Panc1 (cell line): ENCODE measurements at regions not wholly inside any gene's neighbourhood (a gene's known extent, or its start where the extent isn't known, plus 50 kb on each side); places are given as distances from the start of the nearest gene placed in this dataset.

ENCODE experiments used
- ATAC-seq: fragments of 200-7000 bp; cut with Tn5 transposase; 2 replicates; pipeline ENCODE4 v1.9.1; 2020; ENCODE audit warnings: mild to moderate bottlenecking, moderate library complexity
- BruUV-seq: library from RNA; stranded (reverse); fragments of 400-500 nt; replicated peaks from 2 replicates; lab custom pipeline; 2021; lab: Mats Ljungman, UMichigan
- CTCF ChIA-PET: fragments of 300-600 bp; sonication (Branson Sonifier 250); formaldehyde crosslinking; loops from one replicate; lab custom pipeline; 2022; ENCODE audit warnings: antibody characterized with exemption; lab: Charles Lee
- POLR2A ChIA-PET: fragments of 300-600 bp; sonication (Branson Sonifier 250); formaldehyde crosslinking; loops from one replicate; lab custom pipeline; 2022; ENCODE audit warnings: antibody characterized with exemption; lab: Charles Lee
- DNase-seq: peaks from one replicate; pipeline ENCODE4 v3.0.0-alpha.2; 2010; ENCODE audit warnings: low read depth, low spot score
- H3K27ac ChIP-seq: 2 replicates; pipeline ENCODE4 v1.5.1; 2011; ENCODE audit warnings: mild to moderate bottlenecking, low read length, inconsistent platforms
- H3K27me3 ChIP-seq: fragments of 200-500 bp; sonication (Bioruptor generic); 2 replicates; pipeline ENCODE4 v1.6.0; 2014; ENCODE audit warnings: low read length, inconsistent platforms; ENCODE audit not compliant: control insufficient read depth, insufficient read depth
- H3K36me3 ChIP-seq: fragments of 200-500 bp; sonication (Bioruptor generic); 2 replicates; pipeline ENCODE4 v1.5.1; 2014; ENCODE audit warnings: inconsistent platforms, mild to moderate bottlenecking, low read length, moderate library complexity; ENCODE audit not compliant: control insufficient read depth, insufficient read depth
- H3K4me1 ChIP-seq: 2 replicates; pipeline ENCODE4 v1.5.1; 2011; ENCODE audit warnings: inconsistent platforms, mild to moderate bottlenecking, low read length, moderate library complexity; ENCODE audit not compliant: control insufficient read depth, insufficient read depth
- H3K4me3 ChIP-seq, 2 experiments: 2 replicates each; pipeline ENCODE4 v1.5.1; 2011 to 2012; ENCODE audit warnings: low read depth in 2 of 2, low read length in 2 of 2, mild to moderate bottlenecking in 2 of 2, inconsistent platforms in 1 of 2, moderate library complexity in 1 of 2
- H3K9me3 ChIP-seq: fragments of 200-500 bp; sonication (Bioruptor generic); 2 replicates; pipeline ENCODE4 v1.5.1; 2014; ENCODE audit warnings: low read depth, mild to moderate bottlenecking, inconsistent platforms, low read length, moderate library complexity; ENCODE audit not compliant: control insufficient read depth, insufficient read depth
- POLR2AphosphoS5 ChIP-seq: IDR thresholded peaks from 2 replicates; pipeline ENCODE4 v1.6.1; 2012; ENCODE audit warnings: mild to moderate bottlenecking, low read depth, low read length, moderate library complexity
- SIN3A ChIP-seq: IDR thresholded peaks from 2 replicates; pipeline ENCODE4 v1.6.1; 2012; ENCODE audit warnings: low read depth, mild to moderate bottlenecking, low read length, moderate library complexity, borderline replicate concordance; ENCODE audit not compliant: insufficient read depth
- TCF7L2 ChIP-seq: IDR thresholded peaks from 2 replicates; pipeline ENCODE4 v1.6.1; 2011; ENCODE audit warnings: mild to moderate bottlenecking, low read depth, low read length, inconsistent platforms
- in situ Hi-C: cut with HindIII; loops from 2 replicates; pipeline ENCODE4 v1.10.0; 2016; ENCODE audit warnings: low sequenced_read_pairs, low pct_unique_long_range_greater_than_20kb
- intact Hi-C: fragments of 100-400 bp; cut with micrococcal nuclease; formaldehyde crosslinking; loops from one replicate; pipeline ENCODE4 v1.10.0; 2022; ENCODE audit not compliant: unreplicated experiment
- TF ChIP-seq, protein P1 (sequence below), 2 experiments: IDR thresholded peaks; 2 replicates each; pipeline ENCODE4 v1.6.1; 2011 to 2012; ENCODE audit warnings: low read depth in 2 of 2, control low read depth in 1 of 2, low read length in 1 of 2, mild to moderate bottlenecking in 1 of 2, moderate library complexity in 1 of 2; ENCODE audit not compliant: insufficient read depth in 1 of 2
- TF ChIP-seq, protein P2 (sequence below): fragments of 450-650 bp; IDR thresholded peaks from 2 replicates; pipeline ENCODE4 v1.5.1; 2017; ENCODE audit warnings: mild to moderate bottlenecking

DNA sequence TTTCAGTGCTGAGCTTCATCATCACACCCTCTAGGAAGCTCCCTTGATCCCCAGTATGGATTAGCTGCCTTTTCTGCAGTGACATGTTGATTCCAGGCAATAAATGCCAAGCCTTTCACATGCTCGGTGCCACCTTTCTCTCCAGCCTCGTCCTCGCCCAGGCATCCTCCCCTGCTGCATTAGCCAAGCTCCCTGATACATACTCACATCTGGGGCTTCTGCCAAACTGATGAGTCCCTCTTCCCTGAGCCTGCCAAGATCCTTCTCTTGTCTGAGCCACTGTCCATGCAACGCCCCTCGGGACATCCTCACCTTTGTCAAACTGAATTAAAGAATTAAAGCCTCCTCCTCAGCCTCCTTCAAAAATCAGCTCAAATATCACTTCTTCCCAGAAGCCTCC lies 538.5 kb upstream of the CDH11 start:
- BruUV-seq, result no TSS peak
- no peak for DNase-seq
- no peaks in the 10 kb centered on the region for H3K27me3 ChIP-seq
- CTCF ChIA-PET, result no interaction called here
- H3K4me1 ChIP-seq, result no peaks in the 10 kb centered on the region
- TF ChIP-seq, protein P1, sequence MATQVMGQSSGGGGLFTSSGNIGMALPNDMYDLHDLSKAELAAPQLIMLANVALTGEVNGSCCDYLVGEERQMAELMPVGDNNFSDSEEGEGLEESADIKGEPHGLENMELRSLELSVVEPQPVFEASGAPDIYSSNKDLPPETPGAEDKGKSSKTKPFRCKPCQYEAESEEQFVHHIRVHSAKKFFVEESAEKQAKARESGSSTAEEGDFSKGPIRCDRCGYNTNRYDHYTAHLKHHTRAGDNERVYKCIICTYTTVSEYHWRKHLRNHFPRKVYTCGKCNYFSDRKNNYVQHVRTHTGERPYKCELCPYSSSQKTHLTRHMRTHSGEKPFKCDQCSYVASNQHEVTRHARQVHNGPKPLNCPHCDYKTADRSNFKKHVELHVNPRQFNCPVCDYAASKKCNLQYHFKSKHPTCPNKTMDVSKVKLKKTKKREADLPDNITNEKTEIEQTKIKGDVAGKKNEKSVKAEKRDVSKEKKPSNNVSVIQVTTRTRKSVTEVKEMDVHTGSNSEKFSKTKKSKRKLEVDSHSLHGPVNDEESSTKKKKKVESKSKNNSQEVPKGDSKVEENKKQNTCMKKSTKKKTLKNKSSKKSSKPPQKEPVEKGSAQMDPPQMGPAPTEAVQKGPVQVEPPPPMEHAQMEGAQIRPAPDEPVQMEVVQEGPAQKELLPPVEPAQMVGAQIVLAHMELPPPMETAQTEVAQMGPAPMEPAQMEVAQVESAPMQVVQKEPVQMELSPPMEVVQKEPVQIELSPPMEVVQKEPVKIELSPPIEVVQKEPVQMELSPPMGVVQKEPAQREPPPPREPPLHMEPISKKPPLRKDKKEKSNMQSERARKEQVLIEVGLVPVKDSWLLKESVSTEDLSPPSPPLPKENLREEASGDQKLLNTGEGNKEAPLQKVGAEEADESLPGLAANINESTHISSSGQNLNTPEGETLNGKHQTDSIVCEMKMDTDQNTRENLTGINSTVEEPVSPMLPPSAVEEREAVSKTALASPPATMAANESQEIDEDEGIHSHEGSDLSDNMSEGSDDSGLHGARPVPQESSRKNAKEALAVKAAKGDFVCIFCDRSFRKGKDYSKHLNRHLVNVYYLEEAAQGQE (IDR thresholded peaks at IDR 0.05; ENCODE audit: insufficient read depth in 1 of 2, low read depth in 2 of 2, low read length in 1 of 2), result no peak
- TF ChIP-seq SIN3A, result no peak
- TF ChIP-seq POLR2AphosphoS5, result no peak
- TF ChIP-seq, protein P2, sequence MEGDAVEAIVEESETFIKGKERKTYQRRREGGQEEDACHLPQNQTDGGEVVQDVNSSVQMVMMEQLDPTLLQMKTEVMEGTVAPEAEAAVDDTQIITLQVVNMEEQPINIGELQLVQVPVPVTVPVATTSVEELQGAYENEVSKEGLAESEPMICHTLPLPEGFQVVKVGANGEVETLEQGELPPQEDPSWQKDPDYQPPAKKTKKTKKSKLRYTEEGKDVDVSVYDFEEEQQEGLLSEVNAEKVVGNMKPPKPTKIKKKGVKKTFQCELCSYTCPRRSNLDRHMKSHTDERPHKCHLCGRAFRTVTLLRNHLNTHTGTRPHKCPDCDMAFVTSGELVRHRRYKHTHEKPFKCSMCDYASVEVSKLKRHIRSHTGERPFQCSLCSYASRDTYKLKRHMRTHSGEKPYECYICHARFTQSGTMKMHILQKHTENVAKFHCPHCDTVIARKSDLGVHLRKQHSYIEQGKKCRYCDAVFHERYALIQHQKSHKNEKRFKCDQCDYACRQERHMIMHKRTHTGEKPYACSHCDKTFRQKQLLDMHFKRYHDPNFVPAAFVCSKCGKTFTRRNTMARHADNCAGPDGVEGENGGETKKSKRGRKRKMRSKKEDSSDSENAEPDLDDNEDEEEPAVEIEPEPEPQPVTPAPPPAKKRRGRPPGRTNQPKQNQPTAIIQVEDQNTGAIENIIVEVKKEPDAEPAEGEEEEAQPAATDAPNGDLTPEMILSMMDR, result no peak
- TF ChIP-seq TCF7L2, result no peak
- H3K9me3 ChIP-seq, result no peaks in the 10 kb centered on the region
- H3K36me3 ChIP-seq, result no peaks in the 10 kb centered on the region
- intact Hi-C loops (no loop called here), in situ Hi-C loops (no loop called here)
- POLR2A ChIA-PET, result no interaction called here
- no peak overlapping the region for H3K4me3 ChIP-seq
- no peak overlapping the region for H3K27ac ChIP-seq
- ATAC-seq, result no peak

DNA sequence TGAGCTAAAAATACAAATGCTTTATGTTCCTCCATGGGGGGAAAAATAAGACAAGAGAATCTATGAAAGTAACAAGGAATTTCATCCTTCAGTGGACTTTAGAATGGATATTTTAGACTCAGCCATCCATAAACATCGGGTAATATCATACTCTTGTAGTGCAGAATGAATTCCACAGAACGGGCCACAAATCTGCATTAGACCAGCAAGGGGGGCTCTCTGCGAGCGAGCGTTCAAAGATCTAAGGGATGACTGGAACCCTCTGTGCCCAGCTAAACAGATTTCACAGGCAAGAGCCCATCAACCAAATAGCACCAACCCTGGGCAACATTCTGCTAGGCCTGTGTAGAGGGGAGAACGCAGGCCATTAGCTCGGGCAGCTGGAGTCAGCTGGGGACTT lies 537.9 kb upstream of the CDH11 start:
- no peaks in the 10 kb centered on the region for H3K4me1 ChIP-seq
- DNase-seq, result no peak
- intact Hi-C loops (no loop called here), in situ Hi-C loops (no loop called here)
- ATAC-seq, result no peak
- no peaks in the 10 kb centered on the region for H3K36me3 ChIP-seq
- ChIA-PET POLR2A (no interaction called here), CTCF (no interaction called here)
- TF ChIP-seq, protein P2, result no peak
- no peak overlapping the region for H3K27ac ChIP-seq
- H3K9me3 ChIP-seq, result no peaks in the 10 kb centered on the region
- H3K27me3 ChIP-seq, result no peaks in the 10 kb centered on the region
- no TSS peak for BruUV-seq
- no peak overlapping the region for H3K4me3 ChIP-seq

DNA sequence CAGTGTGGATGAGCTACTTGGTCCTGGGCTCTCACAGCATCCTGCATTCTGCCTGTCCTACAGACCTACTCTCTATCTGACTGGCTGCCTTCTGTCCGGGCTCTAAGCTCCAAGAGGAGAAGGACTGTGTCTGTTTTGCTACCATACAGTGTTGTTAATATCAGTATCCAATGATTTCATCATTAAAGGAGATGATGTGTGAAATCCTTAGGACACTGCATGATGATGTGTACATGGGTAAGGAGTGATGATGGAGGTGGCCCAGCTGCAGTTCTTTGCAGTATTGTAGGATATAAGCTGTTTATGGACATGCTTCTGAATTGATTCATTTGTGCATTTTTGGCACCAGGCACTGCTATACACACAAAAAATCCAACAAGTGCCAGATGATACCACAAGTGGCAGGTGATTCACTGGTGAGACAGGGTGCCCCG lies 536.9 kb upstream of the CDH11 start:
- TF ChIP-seq, protein P1 (IDR thresholded peaks at IDR 0.05; ENCODE audit: insufficient read depth in 1 of 2, low read depth in 2 of 2, low read length in 1 of 2), result no peak
- no peak for TF ChIP-seq SIN3A
- TF ChIP-seq, protein P2, result no peak
- TF ChIP-seq TCF7L2, result no peak
- TF ChIP-seq POLR2AphosphoS5, result no peak
- no peaks in the 10 kb centered on the region for H3K9me3 ChIP-seq
- H3K27me3 ChIP-seq, result no peaks in the 10 kb centered on the region
- no peak overlapping the region for H3K27ac ChIP-seq
- POLR2A ChIA-PET, result no interaction called here
- no peak overlapping the region for H3K4me3 ChIP-seq
- ATAC-seq (no peak), DNase-seq (no peak)
- CTCF ChIA-PET, result no interaction called here
- intact Hi-C loops, result no loop called here
- no peaks in the 10 kb centered on the region for H3K36me3 ChIP-seq
- in situ Hi-C loops, result no loop called here
- BruUV-seq, result no TSS peak
- no peaks in the 10 kb centered on the region for H3K4me1 ChIP-seq
